Fibroblast of skin of scalp (primary cell): ENCODE measurements at regions not wholly inside any gene's neighbourhood (a gene's known extent, or its start where the extent isn't known, plus 50 kb on each side); places are given as distances from the start of the nearest gene placed in this dataset.

Experiments
- DNase-seq: peaks from one replicate; pipeline ENCODE4 v3.0.0-alpha.2; 2013

- no peak for DNase-seq
Measured at GRCh38 chr16:86120201-86121192, 221.5 kb downstream of the IRF8 start.

GRCh38 chr16:86121374-86122010 lies 222.5 kb downstream of the IRF8 start:
- no peak for DNase-seq

GRCh38 chr16:86122681-86123342 lies 223.8 kb downstream of the IRF8 start:
- no peak for DNase-seq

GRCh38 chr16:86124321-86124720 lies 225.4 kb downstream of the IRF8 start:
- DNase-seq, result no peak

GRCh38 chr16:86126891-86127290 lies 227.9 kb downstream of the IRF8 start:
- no peak for DNase-seq

GRCh38 chr16:86127366-86127765 lies 228.4 kb downstream of the IRF8 start:
- no peak for DNase-seq

- DNase-seq, result no peak
Measured at GRCh38 chr16:86128246-86128645, 229.3 kb downstream of the IRF8 start.

- no peak for DNase-seq
Measured at GRCh38 chr16:86129541-86129940, 230.6 kb downstream of the IRF8 start.

- DNase-seq, result no peak
Measured at GRCh38 chr16:86133377-86133776, 234.4 kb downstream of the IRF8 start.

GRCh38 chr16:86133847-86134375 lies 234.9 kb downstream of the IRF8 start:
- no peak for DNase-seq

GRCh38 chr16:86134802-86135461 lies 236.0 kb downstream of the IRF8 start:
- DNase-seq, result no peak

- no peak for DNase-seq
Measured at GRCh38 chr16:86137359-86137758, 238.4 kb downstream of the IRF8 start.

GRCh38 chr16:86138121-86139085 lies 239.4 kb downstream of the IRF8 start:
- no peak for DNase-seq

GRCh38 chr16:86142801-86143236 lies 243.9 kb downstream of the IRF8 start:
- no peak for DNase-seq

- no peak for DNase-seq
Measured at GRCh38 chr16:86143666-86144065, 244.7 kb downstream of the IRF8 start.

GRCh38 chr16:86145669-86146068 lies 246.7 kb downstream of the IRF8 start:
- no peak for DNase-seq

- DNase-seq, result no peak
Measured at GRCh38 chr16:86150641-86151238, 251.8 kb downstream of the IRF8 start.

- no peak for DNase-seq
Measured at GRCh38 chr16:86151239-86151851, 252.4 kb downstream of the IRF8 start.

GRCh38 chr16:86156155-86156554 lies 257.2 kb downstream of the IRF8 start:
- no peak for DNase-seq

GRCh38 chr16:86157616-86158247 lies 258.8 kb downstream of the IRF8 start:
- DNase-seq, result no peak
